HUES64 (cell line): ENCODE measurements at regions not wholly inside any gene's neighbourhood (a gene's known extent, or its start where the extent isn't known, plus 50 kb on each side); places are given as distances from the start of the nearest gene placed in this dataset.
"Not testable (repeated sequence)": the region's sequence is repeated elsewhere in the genome, so short reads cannot be mapped to it uniquely, and the experiment has no call there.

Source experiments
- H3K27ac ChIP-seq: 2 replicates; pipeline ENCODE4 v1.7.0; 2013; ENCODE audit warnings: low read depth, low read length, inconsistent platforms
- H3K27me3 ChIP-seq: 2 replicates; pipeline ENCODE4 v1.6.1; 2013; ENCODE audit warnings: mild to moderate bottlenecking, low read length; ENCODE audit not compliant: insufficient read depth
- H3K36me3 ChIP-seq: 2 replicates; pipeline ENCODE4 v1.6.1; 2013; ENCODE audit warnings: mild to moderate bottlenecking, low read length; ENCODE audit not compliant: insufficient read depth
- H3K4me1 ChIP-seq: 2 replicates; pipeline ENCODE4 v1.6.1; 2013; ENCODE audit warnings: mild to moderate bottlenecking, low read length, moderate library complexity; ENCODE audit not compliant: insufficient read depth
- H3K4me3 ChIP-seq: 2 replicates; pipeline ENCODE4 v1.5.1; 2013; ENCODE audit warnings: mild to moderate bottlenecking, low read length, moderate library complexity
- H3K9ac ChIP-seq: 2 replicates; pipeline ENCODE4 v1.6.1; 2013; ENCODE audit warnings: mild to moderate bottlenecking, low read depth, low read length
- H3K9me3 ChIP-seq: 2 replicates; pipeline ENCODE4 v1.6.1; 2013; ENCODE audit warnings: low read depth, low read length; ENCODE audit not compliant: insufficient read depth
- WGBS: fragments of 150-250, 120-280 bp; methylation state at CpG from one replicate; pipeline ENCODE4 v1.1.7; 2013; ENCODE audit warnings: missing lambda C conversion rate; 5-methylcytosine and 5-hydroxymethylcytosine counted together

- not testable (repeated sequence) for H3K9ac ChIP-seq, H3K27me3 ChIP-seq, H3K36me3 ChIP-seq, H3K9me3 ChIP-seq, H3K4me3 ChIP-seq, H3K4me1 ChIP-seq, H3K27ac ChIP-seq
- no CpG with 5 or more reads among the region's 11 CpGs for WGBS
These were observed 4057.0 kb upstream of the TPTE start for GRCh38 chr21:6464419-6464818.

DNA sequence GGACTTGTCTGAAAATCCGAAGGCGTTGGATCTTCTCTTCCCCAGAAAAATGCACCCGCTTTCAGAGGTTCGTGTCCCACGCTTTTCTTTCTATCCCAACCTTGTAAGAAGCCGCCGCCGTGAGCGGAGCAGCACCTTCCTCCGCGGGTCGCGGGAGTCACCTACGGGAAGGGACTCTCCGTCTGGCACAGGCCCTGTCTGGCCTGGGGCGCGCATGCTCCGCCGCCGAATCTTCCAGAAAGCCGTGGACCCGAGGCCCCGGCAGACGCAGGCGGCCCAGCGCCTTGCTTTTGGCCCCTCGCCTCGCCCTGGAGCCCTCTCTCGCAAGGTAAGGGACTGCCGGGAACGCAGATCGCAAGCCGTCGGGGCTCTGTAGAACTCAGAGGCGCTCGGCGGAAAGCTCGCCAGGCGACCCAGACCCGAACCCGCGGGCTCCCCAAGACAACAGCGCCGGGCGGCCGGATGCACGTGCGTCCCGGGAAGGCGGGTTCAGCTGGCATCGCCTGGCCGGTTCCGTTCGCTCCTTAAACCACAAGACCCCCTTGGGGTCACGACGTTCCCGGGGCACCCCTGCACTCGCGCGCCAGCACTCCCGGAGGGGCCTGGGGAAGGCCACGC, 4055.2 kb upstream of the TPTE start:
- no CpG with 5 or more reads among the region's 62 CpGs for WGBS
- H3K9me3 ChIP-seq, H3K9ac ChIP-seq, H3K36me3 ChIP-seq, H3K27ac ChIP-seq, H3K27me3 ChIP-seq, H3K4me1 ChIP-seq, H3K4me3 ChIP-seq: not testable (repeated sequence)

DNA sequence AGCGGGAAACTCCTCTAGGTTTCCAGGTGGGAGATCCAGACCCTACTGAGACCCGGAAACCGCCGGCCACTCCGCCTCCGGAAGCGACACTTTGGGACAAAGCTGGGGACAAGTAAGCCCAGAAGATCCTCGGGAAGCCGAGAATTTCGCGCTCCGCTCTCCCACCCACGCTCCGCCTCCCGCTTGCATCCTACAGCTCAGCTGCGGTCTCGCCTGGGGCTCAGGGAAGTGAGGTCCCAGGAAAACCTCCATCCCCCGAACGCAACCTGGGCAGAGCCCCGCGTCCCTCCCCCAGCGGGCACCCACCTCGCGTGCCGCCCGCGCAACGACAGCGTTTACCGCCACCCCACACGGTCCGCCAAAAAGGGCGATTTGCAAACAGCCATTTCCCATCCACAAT, 4054.7 kb upstream of the TPTE start:
- H3K9me3 ChIP-seq, H3K9ac ChIP-seq, H3K27me3 ChIP-seq, H3K4me1 ChIP-seq, H3K4me3 ChIP-seq, H3K36me3 ChIP-seq, H3K27ac ChIP-seq: not testable (repeated sequence)
- no CpG with 5 or more reads among the region's 33 CpGs for WGBS

GRCh38 chr21:6467189-6467774, 4054.1 kb upstream of the TPTE start:
- not testable (repeated sequence) for H3K4me1 ChIP-seq, H3K36me3 ChIP-seq, H3K27ac ChIP-seq, H3K4me3 ChIP-seq, H3K9me3 ChIP-seq, H3K9ac ChIP-seq, H3K27me3 ChIP-seq
- WGBS: no CpG with 5 or more reads among the region's 60 CpGs

DNA sequence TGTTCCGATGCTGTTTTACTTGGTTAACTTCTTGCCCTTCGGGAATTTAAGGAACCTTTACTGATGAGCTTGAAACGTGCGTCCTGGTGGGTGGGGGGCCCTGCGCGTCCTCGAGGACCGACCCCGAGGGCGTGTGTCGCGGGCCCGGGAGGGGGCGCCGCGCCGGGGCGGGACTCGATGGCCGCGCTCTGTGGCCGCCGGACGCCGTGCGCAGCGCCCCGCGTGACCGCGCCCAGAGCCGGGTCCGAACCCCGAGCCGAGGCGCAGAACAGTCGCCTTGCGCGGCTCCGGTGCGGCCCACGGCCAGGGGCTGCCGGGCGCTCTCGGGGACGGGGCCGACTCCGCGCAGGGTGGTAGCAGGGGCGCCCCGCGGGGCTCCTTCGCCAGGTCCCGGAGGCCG, 4053.5 kb upstream of the TPTE start:
- H3K4me1 ChIP-seq, H3K9me3 ChIP-seq, H3K27ac ChIP-seq, H3K27me3 ChIP-seq, H3K4me3 ChIP-seq, H3K36me3 ChIP-seq, H3K9ac ChIP-seq: not testable (repeated sequence)
- WGBS: no CpG with 5 or more reads among the region's 55 CpGs

GRCh38 chr21:6468331-6468860, 4053.0 kb upstream of the TPTE start:
- not testable (repeated sequence) for H3K9ac ChIP-seq, H3K9me3 ChIP-seq, H3K36me3 ChIP-seq, H3K27me3 ChIP-seq, H3K4me3 ChIP-seq, H3K27ac ChIP-seq, H3K4me1 ChIP-seq
- WGBS: no CpG with 5 or more reads among the region's 34 CpGs

DNA sequence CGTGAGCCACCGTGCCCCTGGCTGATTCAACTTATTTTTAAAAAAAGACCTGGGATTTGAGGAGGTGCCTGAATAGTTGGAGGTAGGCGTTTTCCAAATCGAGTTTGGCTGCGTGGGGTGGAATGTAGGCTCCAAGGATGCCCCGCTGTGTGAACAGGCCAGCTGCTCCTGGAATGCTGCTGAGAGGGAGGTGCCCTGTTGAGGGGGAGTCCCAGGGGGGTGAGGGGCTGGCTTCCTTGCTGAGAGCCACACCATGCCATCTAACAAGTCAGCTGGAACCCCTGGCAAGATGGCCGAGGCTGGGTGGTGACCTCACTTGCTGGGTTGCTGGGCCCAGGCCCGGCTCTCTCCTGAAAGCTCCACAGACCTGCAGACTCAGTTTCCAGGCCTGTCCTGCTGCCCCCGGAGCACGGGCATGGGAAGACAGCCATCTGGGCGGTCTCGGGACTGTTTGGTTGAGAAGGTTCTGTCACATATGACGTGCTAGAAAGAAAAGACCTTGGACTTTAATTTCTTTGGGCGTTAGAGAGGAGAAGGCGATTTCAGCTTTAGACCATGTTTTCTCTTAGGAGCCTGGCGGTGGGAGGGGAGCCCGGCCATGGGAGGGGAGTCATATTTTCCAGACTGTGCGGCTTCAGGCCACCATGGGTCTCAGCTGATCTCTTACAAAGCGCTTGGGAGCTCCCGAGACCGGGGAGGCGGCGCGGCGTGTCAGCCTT, 4047.0 kb upstream of the TPTE start:
- not testable (repeated sequence) for H3K36me3 ChIP-seq, H3K27me3 ChIP-seq, H3K9ac ChIP-seq, H3K9me3 ChIP-seq, H3K4me1 ChIP-seq, H3K27ac ChIP-seq, H3K4me3 ChIP-seq
- WGBS: no CpG with 5 or more reads among the region's 25 CpGs

DNA sequence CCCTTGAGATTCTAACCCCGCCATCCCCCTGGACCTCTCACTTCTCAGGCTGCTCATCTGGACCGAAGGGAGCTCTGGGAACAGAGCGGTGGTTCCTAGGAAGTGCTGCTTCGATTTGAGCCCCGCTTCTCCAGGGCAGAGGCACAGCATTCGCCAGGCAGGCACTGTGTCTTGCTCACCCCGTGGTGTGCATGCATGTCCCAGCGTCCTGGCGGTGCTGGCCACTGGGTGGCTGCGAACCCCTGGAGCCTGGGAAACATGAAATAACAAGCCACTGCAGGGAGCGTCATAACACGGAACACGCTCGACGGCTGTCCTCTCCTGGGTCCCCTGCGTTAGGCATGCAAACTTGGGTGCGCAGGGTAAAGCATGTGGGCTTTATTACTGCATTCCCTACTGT, 4040.3 kb upstream of the TPTE start:
- H3K27me3 ChIP-seq, H3K4me3 ChIP-seq, H3K27ac ChIP-seq, H3K9me3 ChIP-seq, H3K36me3 ChIP-seq, H3K9ac ChIP-seq, H3K4me1 ChIP-seq: not testable (repeated sequence)
- no CpG with 5 or more reads among the region's 17 CpGs for WGBS

DNA sequence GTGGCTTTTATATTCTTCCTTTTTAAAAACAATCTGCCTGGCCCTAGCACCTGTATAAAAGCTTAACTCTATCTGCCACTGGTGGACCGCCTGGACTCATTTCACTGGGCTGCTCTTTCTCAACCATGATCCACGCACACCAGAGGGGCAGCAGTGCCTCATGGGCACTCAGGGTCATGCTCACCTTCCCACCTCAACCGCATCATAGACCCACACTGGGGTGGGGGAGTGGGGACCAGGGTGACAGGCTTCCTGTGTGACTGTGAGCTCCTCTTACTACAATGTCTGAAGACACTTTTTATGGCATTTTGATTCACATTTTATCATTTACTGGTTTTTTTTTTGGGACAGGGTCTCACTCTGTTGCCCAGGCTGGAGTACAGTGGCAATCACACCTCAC, 4038.8 kb upstream of the TPTE start:
- no CpG with 5 or more reads among the region's 3 CpGs for WGBS
- H3K4me3 ChIP-seq, H3K36me3 ChIP-seq, H3K27ac ChIP-seq, H3K9me3 ChIP-seq, H3K9ac ChIP-seq, H3K27me3 ChIP-seq, H3K4me1 ChIP-seq: not testable (repeated sequence)

- H3K4me3 ChIP-seq, H3K27ac ChIP-seq, H3K36me3 ChIP-seq, H3K9ac ChIP-seq, H3K9me3 ChIP-seq, H3K27me3 ChIP-seq, H3K4me1 ChIP-seq: not testable (repeated sequence)
- no CpG with 5 or more reads among the region's 4 CpGs for WGBS
These were observed 4037.7 kb upstream of the TPTE start for GRCh38 chr21:6483645-6484044.

DNA sequence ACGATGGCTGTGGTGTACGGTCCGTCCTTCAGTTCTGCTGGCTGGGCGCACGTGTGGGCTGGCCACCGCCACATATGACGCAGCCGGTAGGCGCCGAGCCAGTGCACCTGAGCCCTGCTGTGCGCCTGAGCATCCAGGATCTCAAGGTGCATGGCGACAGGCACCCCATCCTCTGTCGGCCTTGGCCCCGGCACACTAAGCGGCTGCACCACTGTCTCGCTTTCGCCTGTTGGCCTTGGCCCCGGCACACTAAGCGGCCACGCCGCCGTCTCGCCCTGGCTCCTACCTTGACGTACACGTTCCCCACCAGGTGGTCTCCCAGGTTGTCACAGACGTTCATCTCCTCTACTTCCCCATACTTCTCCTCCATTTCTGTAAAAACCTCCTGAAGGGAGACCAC, 4034.6 kb upstream of the TPTE start:
- H3K4me1 ChIP-seq, H3K27me3 ChIP-seq, H3K36me3 ChIP-seq, H3K4me3 ChIP-seq, H3K9ac ChIP-seq, H3K9me3 ChIP-seq, H3K27ac ChIP-seq: not testable (repeated sequence)
- WGBS: 98% methylated on average over 18 of the region's 26 CpGs

DNA sequence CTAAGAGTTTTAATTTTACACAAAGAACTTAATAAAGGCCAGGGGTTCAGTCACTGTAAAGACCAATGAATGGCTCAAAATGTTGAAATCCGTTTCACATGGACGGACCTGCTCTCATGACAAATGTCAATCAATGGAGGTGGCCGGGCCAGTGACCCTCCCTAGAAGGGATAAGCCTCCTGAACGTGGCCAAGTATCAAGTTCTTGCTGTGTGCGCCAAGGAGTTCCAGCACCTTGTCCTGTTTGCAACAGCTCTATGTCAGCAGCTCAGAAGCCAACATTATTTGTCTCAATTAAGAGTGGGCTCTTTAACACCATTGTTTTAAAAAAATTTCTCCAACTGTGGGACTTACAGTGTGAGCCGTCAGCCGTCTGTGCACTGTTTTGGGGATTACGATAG, 4028.7 kb upstream of the TPTE start:
- H3K4me1 ChIP-seq, H3K27me3 ChIP-seq, H3K36me3 ChIP-seq, H3K9ac ChIP-seq, H3K27ac ChIP-seq, H3K4me3 ChIP-seq, H3K9me3 ChIP-seq: not testable (repeated sequence)
- no CpG with 5 or more reads among the region's 8 CpGs for WGBS
